ENCODE measurements at regions not wholly inside any gene's neighbourhood (a gene's known extent, or its start where the extent isn't known, plus 50 kb on each side); places are given as distances from the start of the nearest gene placed in this dataset.

DNA sequence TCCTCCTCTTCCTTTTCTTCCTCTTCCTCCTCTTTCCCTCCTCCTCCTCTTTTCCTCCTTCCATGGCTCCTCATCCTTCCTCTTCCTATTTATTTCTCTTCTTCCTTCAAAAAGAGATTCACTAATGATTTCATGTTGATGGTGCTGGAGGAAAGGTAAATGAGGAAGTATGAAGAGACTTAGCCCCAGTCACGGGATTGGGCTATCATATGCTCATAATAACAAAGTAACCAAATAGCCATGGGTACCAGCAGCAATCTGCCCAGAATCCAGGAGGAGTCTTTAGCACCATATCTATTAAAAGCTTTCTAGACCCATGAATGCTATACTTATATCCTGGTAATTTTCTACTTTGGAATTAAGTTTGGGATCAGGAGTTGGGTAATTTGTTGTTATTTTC is 910.9 kb upstream of the MAP3K7 start:
- Histone ChIP-seq H3K27me3 (replicated peaks; ENCODE audit: insufficient read depth) (no peaks in the 10 kb centered on the region), H3K9me3 (no peaks in the 10 kb centered on the region), H3K4me1 (ENCODE audit: control insufficient read depth in 1 of 2, low read depth in 2 of 2) (no peaks in the 10 kb centered on the region), H3K27ac (no peak overlapping the region), H3K4me3 (no peak overlapping the region), H3K36me3 (no peaks in the 10 kb centered on the region)
- ATAC-seq (ENCODE audit: insufficient number of reproducible peaks, low FRiP score, low read depth) (no peak), DNase-seq (ENCODE audit: low spot score) (no peak)
- no peak for TF ChIP-seq CTCF (IDR thresholded peaks at IDR 0.05)

- no peaks in the 10 kb centered on the region for H3K4me1 ChIP-seq (ENCODE audit: control insufficient read depth in 1 of 2, low read depth in 2 of 2)
- no peak overlapping the region for H3K4me3 ChIP-seq
- ATAC-seq (ENCODE audit: insufficient number of reproducible peaks, low FRiP score, low read depth) (no peak), DNase-seq (ENCODE audit: low spot score) (no peak)
- no peak for TF ChIP-seq CTCF (IDR thresholded peaks at IDR 0.05)
- no peaks in the 10 kb centered on the region for H3K27me3 ChIP-seq (replicated peaks; ENCODE audit: insufficient read depth)
- H3K27ac ChIP-seq: no peak overlapping the region
- H3K36me3 ChIP-seq: no peaks in the 10 kb centered on the region
- H3K9me3 ChIP-seq: no peaks in the 10 kb centered on the region
Observed at GRCh38 chr6:91490671-91491301, 903.9 kb upstream of the MAP3K7 start.

DNA sequence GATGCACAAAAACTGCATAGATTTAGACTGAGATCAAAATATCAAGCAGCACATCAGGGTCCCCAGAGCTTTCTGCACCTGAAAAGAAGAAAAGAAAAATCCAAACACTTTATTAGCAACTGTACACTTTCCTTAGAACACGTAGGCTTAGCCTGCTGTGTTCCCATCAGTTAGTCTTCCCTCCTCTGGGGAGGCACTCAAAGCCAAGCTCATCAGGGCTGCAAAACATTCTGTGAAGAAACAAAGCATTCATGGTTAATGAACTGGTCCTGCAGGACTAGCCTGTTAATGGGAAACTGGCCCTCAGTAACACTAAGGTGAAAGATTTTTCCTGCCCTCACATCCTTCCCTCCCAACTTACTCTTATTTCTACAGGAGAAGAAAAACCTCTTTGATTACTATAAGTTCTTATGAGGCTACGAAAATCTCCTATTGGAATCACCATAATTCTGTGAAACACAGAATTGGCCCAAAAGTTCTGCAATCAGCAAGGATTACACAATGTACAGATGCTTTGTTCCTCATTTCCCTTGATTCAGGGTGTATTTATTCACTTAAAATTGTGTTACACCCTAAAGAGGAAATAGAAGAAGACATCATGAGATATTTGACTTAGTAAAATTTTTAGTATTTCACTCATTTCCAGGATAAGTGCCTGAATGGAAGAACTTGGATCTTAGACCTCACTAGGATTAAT is 901.0 kb upstream of the MAP3K7 start:
- Histone ChIP-seq H3K27me3 (replicated peaks; ENCODE audit: insufficient read depth) (no peaks in the 10 kb centered on the region), H3K9me3 (no peaks in the 10 kb centered on the region), H3K36me3 (no peaks in the 10 kb centered on the region), H3K27ac (no peak overlapping the region), H3K4me3 (no peak overlapping the region), H3K4me1 (ENCODE audit: control insufficient read depth in 1 of 2, low read depth in 2 of 2) (peaks cover 0 to 3% of the 10 kb centered on the region in 2 donors)
- ATAC-seq (ENCODE audit: insufficient number of reproducible peaks, low FRiP score, low read depth) (no peak), DNase-seq (ENCODE audit: low spot score) (no peak)
- TF ChIP-seq CTCF (IDR thresholded peaks at IDR 0.05): no peak

DNA sequence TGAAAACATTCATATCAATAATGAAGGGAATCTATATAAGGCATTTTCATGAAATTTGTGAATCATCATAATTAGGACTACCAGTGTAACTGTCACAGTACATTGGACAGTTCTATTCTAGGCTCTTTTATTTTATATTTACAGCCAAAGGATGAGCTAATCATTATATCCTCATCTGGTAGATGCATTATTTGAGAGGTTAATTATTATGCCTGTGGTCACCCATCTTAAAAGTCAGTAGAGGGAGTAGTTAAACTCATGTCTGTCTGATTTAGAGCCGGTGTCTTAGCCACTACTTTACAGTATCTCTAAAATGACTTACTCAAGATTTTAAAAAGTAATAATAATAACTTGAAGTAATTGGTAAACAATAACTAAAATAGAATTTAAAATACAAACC is 899.3 kb upstream of the MAP3K7 start:
- DNase-seq (ENCODE audit: low spot score): no peak
- H3K27me3 ChIP-seq (replicated peaks; ENCODE audit: insufficient read depth): no peaks in the 10 kb centered on the region
- ATAC-seq (ENCODE audit: insufficient number of reproducible peaks, low FRiP score, low read depth): no peak
- peaks cover 0 to 4% of the 10 kb centered on the region in 2 donors for H3K4me1 ChIP-seq (ENCODE audit: control insufficient read depth in 1 of 2, low read depth in 2 of 2)
- no peaks in the 10 kb centered on the region for H3K36me3 ChIP-seq
- no peaks in the 10 kb centered on the region for H3K9me3 ChIP-seq
- no peak overlapping the region for H3K27ac ChIP-seq
- no peak overlapping the region for H3K4me3 ChIP-seq
- no peak for TF ChIP-seq CTCF (IDR thresholded peaks at IDR 0.05)

DNA sequence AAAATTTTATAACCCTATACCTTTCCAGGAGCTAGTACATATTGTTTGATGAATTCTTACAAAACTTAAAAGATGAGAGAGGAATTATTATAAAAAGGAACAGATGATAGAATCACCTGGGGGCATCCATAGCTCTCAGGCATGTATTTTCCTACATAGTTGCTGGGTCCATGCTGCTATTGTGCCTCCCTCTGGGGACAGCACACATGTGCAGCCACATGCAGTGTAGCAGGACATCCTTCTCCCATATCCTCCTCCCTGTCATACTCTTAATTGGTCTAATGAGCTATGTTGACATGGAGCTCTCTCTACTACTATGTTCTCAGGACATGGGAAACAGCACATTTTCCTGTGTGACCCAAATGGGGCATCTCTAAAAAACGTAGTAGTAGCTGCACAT is 898.2 kb upstream of the MAP3K7 start:
- no peak for ATAC-seq (ENCODE audit: insufficient number of reproducible peaks, low FRiP score, low read depth)
- Histone ChIP-seq H3K4me3 (no peak overlapping the region), H3K27ac (no peak overlapping the region), H3K9me3 (no peaks in the 10 kb centered on the region), H3K4me1 (ENCODE audit: control insufficient read depth in 1 of 2, low read depth in 2 of 2) (peaks cover 0 to 4% of the 10 kb centered on the region in 2 donors), H3K27me3 (replicated peaks; ENCODE audit: insufficient read depth) (no peaks in the 10 kb centered on the region), H3K36me3 (no peaks in the 10 kb centered on the region)
- TF ChIP-seq CTCF (IDR thresholded peaks at IDR 0.05): no peak
- DNase-seq (ENCODE audit: low spot score): no peak

Data from thoracic aorta (tissue), 2 donors.